ENCODE measurements at regions not wholly inside any gene's neighbourhood (a gene's known extent, or its start where the extent isn't known, plus 50 kb on each side); places are given as distances from the start of the nearest gene placed in this dataset.

DNA sequence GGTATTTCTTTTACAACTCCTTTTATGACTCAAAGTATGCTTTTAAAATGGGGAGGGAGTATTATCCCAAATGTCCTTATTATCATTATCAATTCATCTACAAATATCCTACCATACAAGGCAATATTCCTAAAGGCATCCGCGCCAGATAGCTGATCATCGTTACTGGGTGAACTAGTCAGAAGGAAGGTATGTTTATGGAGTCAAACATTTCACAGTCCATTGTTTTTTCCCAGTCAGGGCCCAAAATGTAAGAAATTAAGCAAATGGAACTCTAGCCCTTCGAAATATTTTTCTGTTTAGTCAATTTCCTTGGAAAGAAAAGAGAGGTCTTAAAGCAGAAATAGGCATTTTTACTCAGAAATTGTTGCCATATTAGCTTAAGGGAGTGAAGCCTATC is 188.5 kb upstream of the CCNG1 start:
- H3K27me3 ChIP-seq (ENCODE audit: control insufficient read depth, insufficient read depth, low read length): no peaks in the 10 kb centered on the region
- H3K36me3 ChIP-seq (ENCODE audit: control insufficient read depth, insufficient read depth, low read length): no peaks in the 10 kb centered on the region
- ATAC-seq: no peak
- no peak for DNase-seq (ENCODE audit: low read depth, low spot score)
- no peak overlapping the region for H3K4me3 ChIP-seq (ENCODE audit: low read depth in 2 of 2, low read length in 2 of 2)
- H3K27ac ChIP-seq (ENCODE audit: low read length): no peak overlapping the region
- TF ChIP-seq POLR2AphosphoS5 (IDR thresholded peaks at IDR 0.05; ENCODE audit: low read depth, low read length): no peak
- no peak for TF ChIP-seq TCF7L2 (IDR thresholded peaks at IDR 0.05; ENCODE audit: low read depth, low read length)
- TF ChIP-seq, protein P1, sequence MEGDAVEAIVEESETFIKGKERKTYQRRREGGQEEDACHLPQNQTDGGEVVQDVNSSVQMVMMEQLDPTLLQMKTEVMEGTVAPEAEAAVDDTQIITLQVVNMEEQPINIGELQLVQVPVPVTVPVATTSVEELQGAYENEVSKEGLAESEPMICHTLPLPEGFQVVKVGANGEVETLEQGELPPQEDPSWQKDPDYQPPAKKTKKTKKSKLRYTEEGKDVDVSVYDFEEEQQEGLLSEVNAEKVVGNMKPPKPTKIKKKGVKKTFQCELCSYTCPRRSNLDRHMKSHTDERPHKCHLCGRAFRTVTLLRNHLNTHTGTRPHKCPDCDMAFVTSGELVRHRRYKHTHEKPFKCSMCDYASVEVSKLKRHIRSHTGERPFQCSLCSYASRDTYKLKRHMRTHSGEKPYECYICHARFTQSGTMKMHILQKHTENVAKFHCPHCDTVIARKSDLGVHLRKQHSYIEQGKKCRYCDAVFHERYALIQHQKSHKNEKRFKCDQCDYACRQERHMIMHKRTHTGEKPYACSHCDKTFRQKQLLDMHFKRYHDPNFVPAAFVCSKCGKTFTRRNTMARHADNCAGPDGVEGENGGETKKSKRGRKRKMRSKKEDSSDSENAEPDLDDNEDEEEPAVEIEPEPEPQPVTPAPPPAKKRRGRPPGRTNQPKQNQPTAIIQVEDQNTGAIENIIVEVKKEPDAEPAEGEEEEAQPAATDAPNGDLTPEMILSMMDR (IDR thresholded peaks at IDR 0.05): no peak
- TF ChIP-seq, protein P2, sequence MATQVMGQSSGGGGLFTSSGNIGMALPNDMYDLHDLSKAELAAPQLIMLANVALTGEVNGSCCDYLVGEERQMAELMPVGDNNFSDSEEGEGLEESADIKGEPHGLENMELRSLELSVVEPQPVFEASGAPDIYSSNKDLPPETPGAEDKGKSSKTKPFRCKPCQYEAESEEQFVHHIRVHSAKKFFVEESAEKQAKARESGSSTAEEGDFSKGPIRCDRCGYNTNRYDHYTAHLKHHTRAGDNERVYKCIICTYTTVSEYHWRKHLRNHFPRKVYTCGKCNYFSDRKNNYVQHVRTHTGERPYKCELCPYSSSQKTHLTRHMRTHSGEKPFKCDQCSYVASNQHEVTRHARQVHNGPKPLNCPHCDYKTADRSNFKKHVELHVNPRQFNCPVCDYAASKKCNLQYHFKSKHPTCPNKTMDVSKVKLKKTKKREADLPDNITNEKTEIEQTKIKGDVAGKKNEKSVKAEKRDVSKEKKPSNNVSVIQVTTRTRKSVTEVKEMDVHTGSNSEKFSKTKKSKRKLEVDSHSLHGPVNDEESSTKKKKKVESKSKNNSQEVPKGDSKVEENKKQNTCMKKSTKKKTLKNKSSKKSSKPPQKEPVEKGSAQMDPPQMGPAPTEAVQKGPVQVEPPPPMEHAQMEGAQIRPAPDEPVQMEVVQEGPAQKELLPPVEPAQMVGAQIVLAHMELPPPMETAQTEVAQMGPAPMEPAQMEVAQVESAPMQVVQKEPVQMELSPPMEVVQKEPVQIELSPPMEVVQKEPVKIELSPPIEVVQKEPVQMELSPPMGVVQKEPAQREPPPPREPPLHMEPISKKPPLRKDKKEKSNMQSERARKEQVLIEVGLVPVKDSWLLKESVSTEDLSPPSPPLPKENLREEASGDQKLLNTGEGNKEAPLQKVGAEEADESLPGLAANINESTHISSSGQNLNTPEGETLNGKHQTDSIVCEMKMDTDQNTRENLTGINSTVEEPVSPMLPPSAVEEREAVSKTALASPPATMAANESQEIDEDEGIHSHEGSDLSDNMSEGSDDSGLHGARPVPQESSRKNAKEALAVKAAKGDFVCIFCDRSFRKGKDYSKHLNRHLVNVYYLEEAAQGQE (IDR thresholded peaks at IDR 0.05; ENCODE audit: insufficient read depth in 1 of 2, low read depth in 2 of 2, low read length in 1 of 2): no peak
- TF ChIP-seq SIN3A (IDR thresholded peaks at IDR 0.05; ENCODE audit: borderline replicate concordance, insufficient read depth, low read depth, low read length): no peak
- ChIA-PET CTCF (no interaction called here), POLR2A (no interaction called here)
- H3K9me3 ChIP-seq (ENCODE audit: control insufficient read depth, insufficient read depth, low read depth, low read length): no peaks in the 10 kb centered on the region
- no peaks in the 10 kb centered on the region for H3K4me1 ChIP-seq (ENCODE audit: control insufficient read depth, insufficient read depth, low read length)
- BruUV-seq (replicated peaks): no TSS peak
- intact Hi-C loops (cut with micrococcal nuclease; ENCODE audit: unreplicated experiment) (no loop called here), in situ Hi-C loops (cut with HindIII; ENCODE audit: low pct_unique_long_range_greater_than_20kb, low sequenced_read_pairs) (no loop called here)

GRCh38 chr5:163252950-163253349 is 184.4 kb upstream of the CCNG1 start:
- H3K9me3 ChIP-seq (ENCODE audit: control insufficient read depth, insufficient read depth, low read depth, low read length): no peaks in the 10 kb centered on the region
- H3K27ac ChIP-seq (ENCODE audit: low read length): no peak overlapping the region
- H3K27me3 ChIP-seq (ENCODE audit: control insufficient read depth, insufficient read depth, low read length): no peaks in the 10 kb centered on the region
- DNase-seq (ENCODE audit: low read depth, low spot score) (no peak), ATAC-seq (no peak)
- ChIA-PET CTCF (no interaction called here), POLR2A (no interaction called here)
- no peak overlapping the region for H3K4me3 ChIP-seq (ENCODE audit: low read depth in 2 of 2, low read length in 2 of 2)
- in situ Hi-C loops (cut with HindIII; ENCODE audit: low pct_unique_long_range_greater_than_20kb, low sequenced_read_pairs): no loop called here
- BruUV-seq (replicated peaks): no TSS peak
- no peaks in the 10 kb centered on the region for H3K36me3 ChIP-seq (ENCODE audit: control insufficient read depth, insufficient read depth, low read length)
- no peaks in the 10 kb centered on the region for H3K4me1 ChIP-seq (ENCODE audit: control insufficient read depth, insufficient read depth, low read length)
- intact Hi-C loops (cut with micrococcal nuclease; ENCODE audit: unreplicated experiment): no loop called here
- TF ChIP-seq, protein P1 (IDR thresholded peaks at IDR 0.05): no peak
- TF ChIP-seq TCF7L2 (IDR thresholded peaks at IDR 0.05; ENCODE audit: low read depth, low read length): no peak
- no peak for TF ChIP-seq SIN3A (IDR thresholded peaks at IDR 0.05; ENCODE audit: borderline replicate concordance, insufficient read depth, low read depth, low read length)
- no peak for TF ChIP-seq POLR2AphosphoS5 (IDR thresholded peaks at IDR 0.05; ENCODE audit: low read depth, low read length)
- TF ChIP-seq, protein P2 (IDR thresholded peaks at IDR 0.05; ENCODE audit: insufficient read depth in 1 of 2, low read depth in 2 of 2, low read length in 1 of 2): no peak

Measured in Panc1 (cell line).